Naive thymus-derived CD4-positive, alpha-beta T cell (primary cell): ENCODE measurements at regions not wholly inside any gene's neighbourhood (a gene's known extent, or its start where the extent isn't known, plus 50 kb on each side); places are given as distances from the start of the nearest gene placed in this dataset.

ENCODE experiments used
- ATAC-seq: fragments of 150-1000 bp; cut with Tn5 transposase; 2 replicates; pipeline ENCODE4 v1.10.0; 2021; ENCODE audit warnings: mild to moderate bottlenecking, moderate library complexity
- CTCF ChIA-PET: fragments of 350-600 bp; sonication (Branson Sonifier 250); formaldehyde crosslinking; loops from one replicate; lab custom pipeline; 2021; ENCODE audit warnings: antibody characterized with exemption; lab: Charles Lee
- POLR2A ChIA-PET: fragments of 350-600 bp; sonication (Branson Sonifier 250); formaldehyde crosslinking; loops from one replicate; lab custom pipeline; 2021; ENCODE audit warnings: antibody characterized with exemption, inconsistent platforms; lab: Charles Lee
- DNase-seq, 9 donors: peaks; one replicate each; pipeline versions ENCODE4 v3.0.0 to v3.0.0-alpha.2; 2020 to 2022; ENCODE audit warnings: mixed read lengths in 1 of 9
- H3K27ac ChIP-seq: one replicate; pipeline ENCODE4 v1.7.0; 2013; ENCODE audit warnings: mild to moderate bottlenecking, low read depth, low read length, moderate library complexity
- H3K27me3 ChIP-seq, 2 donors: one replicate each; pipeline ENCODE4 v1.7.0; 2013; ENCODE audit warnings: low read length in 2 of 2, mild to moderate bottlenecking in 2 of 2, moderate library complexity in 2 of 2; ENCODE audit not compliant: control insufficient read depth in 2 of 2, insufficient read depth in 2 of 2
- H3K36me3 ChIP-seq, 3 experiments: 1 replicate in 2 of 3; 2 replicates in 1 of 3; pipeline ENCODE4 v1.7.0; 2013; ENCODE audit warnings: low read length in 3 of 3, mild to moderate bottlenecking in 3 of 3, moderate library complexity in 1 of 3; ENCODE audit not compliant: insufficient read depth in 3 of 3, control insufficient read depth in 2 of 3
- H3K4me1 ChIP-seq, 2 donors: one replicate each; pipeline ENCODE4 v1.7.0; 2013; ENCODE audit warnings: low read length in 2 of 2, mild to moderate bottlenecking in 2 of 2, moderate library complexity in 1 of 2; ENCODE audit not compliant: control insufficient read depth in 2 of 2, insufficient read depth in 2 of 2
- H3K4me3 ChIP-seq: 2 replicates; pipeline ENCODE4 v1.7.0; 2013; ENCODE audit warnings: mild to moderate bottlenecking, low read length
- H3K9me3 ChIP-seq, 3 experiments: 1 replicate in 2 of 3; 2 replicates in 1 of 3; pipeline ENCODE4 v1.7.0; 2013; ENCODE audit warnings: low read length in 3 of 3; ENCODE audit not compliant: control insufficient read depth in 2 of 3
- H3K27ac Mint-ChIP-seq, 9 donors: one replicate each; pipeline ENCODE4 v1.8.0; 2020 to 2022; ENCODE audit warnings: mixed read lengths in 9 of 9, mild to moderate bottlenecking in 8 of 9, moderate library complexity in 5 of 9, inconsistent platforms in 2 of 9
- H3K27me3 Mint-ChIP-seq, 5 donors: one replicate each; pipeline ENCODE4 v1.8.0; 2021 to 2022; ENCODE audit warnings: mixed read lengths in 5 of 5, mild to moderate bottlenecking in 1 of 5
- H3K36me3 Mint-ChIP-seq, 5 donors: one replicate each; pipeline ENCODE4 v1.8.0; 2020 to 2022; ENCODE audit warnings: mixed read lengths in 5 of 5, mild to moderate bottlenecking in 3 of 5, inconsistent platforms in 1 of 5
- H3K4me1 Mint-ChIP-seq, 7 donors: one replicate each; pipeline ENCODE4 v1.8.0; 2020 to 2022; ENCODE audit warnings: mixed read lengths in 7 of 7, mild to moderate bottlenecking in 3 of 7, inconsistent platforms in 1 of 7
- H3K4me3 Mint-ChIP-seq, 10 donors: one replicate each; pipeline ENCODE4 v1.8.0; 2020 to 2022; ENCODE audit warnings: mild to moderate bottlenecking in 10 of 10, mixed read lengths in 10 of 10, moderate library complexity in 6 of 10, inconsistent platforms in 2 of 10
- H3K9me3 Mint-ChIP-seq, 11 donors: one replicate each; pipeline ENCODE4 v1.8.0; 2020 to 2022; ENCODE audit warnings: mixed read lengths in 11 of 11, mild to moderate bottlenecking in 4 of 11, inconsistent platforms in 1 of 11, moderate library complexity in 1 of 11
- intact Hi-C, 2 donors: fragments of 100-400 bp; cut with micrococcal nuclease; formaldehyde crosslinking; loops; one replicate each; pipeline ENCODE4 v1.15.1; 2023

- H3K27me3 Mint-ChIP-seq, result no peaks in the 10 kb centered on the region
- intact Hi-C loops, result no loop called here
- DNase-seq (no peak), ATAC-seq (no peak)
- no peak overlapping the region for H3K27ac Mint-ChIP-seq
- POLR2A ChIA-PET, result no interaction called here
- H3K4me3 Mint-ChIP-seq, result no peak overlapping the region
- Histone ChIP-seq H3K4me1 (no peaks in the 10 kb centered on the region), H3K27me3 (no peaks in the 10 kb centered on the region), H3K4me3 (no peak overlapping the region), H3K27ac (no peak overlapping the region), H3K9me3 (no peaks in the 10 kb centered on the region), H3K36me3 (no peaks in the 10 kb centered on the region)
- CTCF ChIA-PET, result no interaction called here
- H3K36me3 Mint-ChIP-seq, result no peaks in the 10 kb centered on the region
- H3K9me3 Mint-ChIP-seq, result peaks cover 0 to 8% (median 2%) of the 10 kb centered on the region in 11 donors
- no peaks in the 10 kb centered on the region for H3K4me1 Mint-ChIP-seq
These were observed 944.2 kb downstream of the DTWD2 start for GRCh38 chr5:118044169-118044568.

GRCh38 chr5:118043531-118043930, 944.8 kb downstream of the DTWD2 start:
- Mint-ChIP-seq H3K4me1 (no peaks in the 10 kb centered on the region), H3K27me3 (no peaks in the 10 kb centered on the region), H3K27ac (no peak overlapping the region), H3K36me3 (no peaks in the 10 kb centered on the region), H3K4me3 (no peak overlapping the region), H3K9me3 (peaks cover 0 to 8% (median 2%) of the 10 kb centered on the region in 11 donors)
- no peak overlapping the region for H3K4me3 ChIP-seq
- H3K4me1 ChIP-seq, result no peaks in the 10 kb centered on the region
- ATAC-seq, result no peak
- ChIA-PET CTCF (no interaction called here), POLR2A (no interaction called here)
- no peaks in the 10 kb centered on the region for H3K9me3 ChIP-seq
- intact Hi-C loops, result no loop called here
- H3K27ac ChIP-seq, result no peak overlapping the region
- no peaks in the 10 kb centered on the region for H3K27me3 ChIP-seq
- no peak for DNase-seq
- H3K36me3 ChIP-seq, result no peaks in the 10 kb centered on the region

- Mint-ChIP-seq H3K36me3 (no peaks in the 10 kb centered on the region), H3K4me1 (no peaks in the 10 kb centered on the region), H3K9me3 (peaks cover 0 to 8% (median 2%) of the 10 kb centered on the region in 11 donors), H3K27me3 (no peaks in the 10 kb centered on the region), H3K27ac (no peak overlapping the region), H3K4me3 (no peak overlapping the region)
- no peak overlapping the region for H3K4me3 ChIP-seq
- POLR2A ChIA-PET, result no interaction called here
- H3K4me1 ChIP-seq, result no peaks in the 10 kb centered on the region
- intact Hi-C loops, result no loop called here
- H3K27ac ChIP-seq, result no peak overlapping the region
- DNase-seq, result no peak
- H3K27me3 ChIP-seq, result no peaks in the 10 kb centered on the region
- ATAC-seq, result no peak
- no peaks in the 10 kb centered on the region for H3K9me3 ChIP-seq
- CTCF ChIA-PET, result no interaction called here
- no peaks in the 10 kb centered on the region for H3K36me3 ChIP-seq
These were observed 946.3 kb downstream of the DTWD2 start for GRCh38 chr5:118042076-118042475.

GRCh38 chr5:118040496-118040895, 947.9 kb downstream of the DTWD2 start:
- ATAC-seq (no peak), DNase-seq (no peak)
- ChIA-PET POLR2A (no interaction called here), CTCF (no interaction called here)
- H3K4me1 Mint-ChIP-seq, result no peaks in the 10 kb centered on the region
- Histone ChIP-seq H3K4me3 (no peak overlapping the region), H3K27me3 (no peaks in the 10 kb centered on the region), H3K27ac (no peak overlapping the region), H3K36me3 (no peaks in the 10 kb centered on the region), H3K9me3 (no peaks in the 10 kb centered on the region), H3K4me1 (no peaks in the 10 kb centered on the region)
- H3K9me3 Mint-ChIP-seq, result peaks cover 0 to 9% (median 2%) of the 10 kb centered on the region in 11 donors
- no peaks in the 10 kb centered on the region for H3K36me3 Mint-ChIP-seq
- no peaks in the 10 kb centered on the region for H3K27me3 Mint-ChIP-seq
- intact Hi-C loops, result no loop called here
- H3K4me3 Mint-ChIP-seq, result no peak overlapping the region
- no peak overlapping the region for H3K27ac Mint-ChIP-seq

GRCh38 chr5:118033686-118034338, 954.5 kb downstream of the DTWD2 start:
- Histone ChIP-seq H3K4me1 (no peaks in the 10 kb centered on the region), H3K36me3 (no peaks in the 10 kb centered on the region), H3K27me3 (no peaks in the 10 kb centered on the region), H3K4me3 (no peak overlapping the region), H3K9me3 (no peaks in the 10 kb centered on the region), H3K27ac (no peak overlapping the region)
- no peak for ATAC-seq
- H3K27ac Mint-ChIP-seq, result no peak overlapping the region
- no peaks in the 10 kb centered on the region for H3K27me3 Mint-ChIP-seq
- no peaks in the 10 kb centered on the region for H3K4me1 Mint-ChIP-seq
- ChIA-PET CTCF (no interaction called here), POLR2A (no interaction called here)
- no peak overlapping the region for H3K4me3 Mint-ChIP-seq
- H3K9me3 Mint-ChIP-seq, result peaks cover 0 to 16% (median 5%) of the 10 kb centered on the region in 11 donors
- intact Hi-C loops, result no loop called here
- H3K36me3 Mint-ChIP-seq, result no peaks in the 10 kb centered on the region
- no peak for DNase-seq

GRCh38 chr5:118029807-118030206, 958.5 kb downstream of the DTWD2 start:
- DNase-seq (no peak), ATAC-seq (no peak)
- no peak overlapping the region for H3K4me3 Mint-ChIP-seq
- H3K4me1 Mint-ChIP-seq, result no peaks in the 10 kb centered on the region
- Histone ChIP-seq H3K9me3 (no peaks in the 10 kb centered on the region), H3K4me3 (no peak overlapping the region), H3K27ac (no peak overlapping the region), H3K4me1 (no peaks in the 10 kb centered on the region), H3K36me3 (no peaks in the 10 kb centered on the region), H3K27me3 (no peaks in the 10 kb centered on the region)
- ChIA-PET POLR2A (no interaction called here), CTCF (no interaction called here)
- no peak overlapping the region for H3K27ac Mint-ChIP-seq
- peaks cover 1 to 18% (median 5%) of the 10 kb centered on the region in 11 donors for H3K9me3 Mint-ChIP-seq
- intact Hi-C loops, result no loop called here
- no peaks in the 10 kb centered on the region for H3K27me3 Mint-ChIP-seq
- no peaks in the 10 kb centered on the region for H3K36me3 Mint-ChIP-seq

GRCh38 chr5:118022062-118022461, 966.3 kb downstream of the DTWD2 start:
- H3K9me3 ChIP-seq, result no peaks in the 10 kb centered on the region
- H3K27me3 Mint-ChIP-seq, result no peaks in the 10 kb centered on the region
- no peaks in the 10 kb centered on the region for H3K4me1 ChIP-seq
- H3K4me1 Mint-ChIP-seq, result no peaks in the 10 kb centered on the region
- POLR2A ChIA-PET, result no interaction called here
- H3K27ac ChIP-seq, result no peak overlapping the region
- H3K36me3 ChIP-seq, result no peaks in the 10 kb centered on the region
- H3K9me3 Mint-ChIP-seq, result peaks cover 0 to 3% (median 0%) of the 10 kb centered on the region in 11 donors
- CTCF ChIA-PET, result no interaction called here
- no peaks in the 10 kb centered on the region for H3K36me3 Mint-ChIP-seq
- intact Hi-C loops, result no loop called here
- no peaks in the 10 kb centered on the region for H3K27me3 ChIP-seq
- no peak overlapping the region for H3K27ac Mint-ChIP-seq
- no peak for ATAC-seq
- H3K4me3 Mint-ChIP-seq, result no peak overlapping the region
- DNase-seq, result no peak
- H3K4me3 ChIP-seq, result no peak overlapping the region
